ENCODE measurements at regions not wholly inside any gene's neighbourhood (a gene's known extent, or its start where the extent isn't known, plus 50 kb on each side); places are given as distances from the start of the nearest gene placed in this dataset.

GRCh38 chr14:101358320-101359125, 202.8 kb upstream of the DIO3 start:
- WGBS, 2 donors = 79 to 81% methylated on average over 15 of the region's 15 CpGs
- no peak for TF ChIP-seq POLR2A (IDR thresholded peaks at IDR 0.05)
- no peak for TF ChIP-seq CTCF (IDR thresholded peaks at IDR 0.05)

DNA sequence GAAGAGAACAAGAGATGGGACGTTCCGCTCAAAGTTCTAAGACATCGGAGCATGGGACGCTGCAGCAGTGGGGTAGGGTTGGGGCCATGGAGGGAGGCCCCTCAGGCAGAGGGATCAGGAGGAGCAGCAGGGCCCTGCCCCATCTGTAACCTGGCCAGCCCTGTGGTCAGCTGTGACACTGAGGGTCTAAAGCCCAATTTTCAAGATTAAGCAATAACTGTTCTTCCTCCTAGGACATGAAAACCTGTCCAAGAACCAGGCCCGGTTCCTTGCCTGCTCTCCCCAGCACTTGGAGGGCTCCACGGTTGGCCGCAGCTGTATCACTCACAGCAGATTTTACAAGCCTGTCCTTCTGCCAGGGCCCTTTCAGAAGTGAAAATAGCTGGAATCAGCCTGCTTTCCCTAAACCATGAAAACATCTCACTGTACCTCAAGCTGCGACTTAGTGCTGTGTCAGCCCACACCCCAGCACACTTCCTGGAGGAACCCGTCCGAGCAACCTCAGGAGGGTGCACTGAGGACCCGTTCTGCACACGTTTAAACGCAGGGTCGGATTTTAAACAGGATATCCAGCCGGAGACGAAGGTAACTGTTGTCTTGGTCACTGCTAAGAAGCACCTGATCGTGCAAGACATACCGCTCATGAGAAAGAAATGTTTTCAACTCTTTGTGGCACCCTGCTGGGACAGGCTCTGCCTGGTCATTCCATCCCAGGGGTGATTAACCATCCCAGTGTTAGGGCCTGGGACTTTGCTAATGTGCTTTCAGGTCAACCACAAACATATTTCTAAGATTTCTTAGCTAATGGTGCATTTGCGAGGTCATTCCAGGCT, 201.9 kb upstream of the DIO3 start:
- peak; percentile 58 to 86 for DNase-seq (ENCODE audit: low spot score in 2 of 2)
- TF ChIP-seq POLR2A (IDR thresholded peaks at IDR 0.05) (no peak), CTCF (IDR thresholded peaks at IDR 0.05) (no peak)
- 62 to 73% methylated on average over 19 of the region's 19 CpGs for WGBS, 2 donors
- intact Hi-C loops (cut with DNase I; ENCODE audit: low total_unique reads) = no loop called here
- H3K4me3 ChIP-seq (ENCODE audit: low read depth, poor library complexity, severe bottlenecking) = no peak overlapping the region

More at GRCh38 chr14:101358320-101359125, 202.8 kb upstream of the DIO3 start:
- H3K4me3 ChIP-seq (ENCODE audit: low read depth, poor library complexity, severe bottlenecking) = no peak overlapping the region
- intact Hi-C loops (cut with DNase I; ENCODE audit: low total_unique reads) = no loop called here
- DNase-seq (ENCODE audit: low spot score in 2 of 2) = peak in 1 of 2 donors; percentile 85

DNA sequence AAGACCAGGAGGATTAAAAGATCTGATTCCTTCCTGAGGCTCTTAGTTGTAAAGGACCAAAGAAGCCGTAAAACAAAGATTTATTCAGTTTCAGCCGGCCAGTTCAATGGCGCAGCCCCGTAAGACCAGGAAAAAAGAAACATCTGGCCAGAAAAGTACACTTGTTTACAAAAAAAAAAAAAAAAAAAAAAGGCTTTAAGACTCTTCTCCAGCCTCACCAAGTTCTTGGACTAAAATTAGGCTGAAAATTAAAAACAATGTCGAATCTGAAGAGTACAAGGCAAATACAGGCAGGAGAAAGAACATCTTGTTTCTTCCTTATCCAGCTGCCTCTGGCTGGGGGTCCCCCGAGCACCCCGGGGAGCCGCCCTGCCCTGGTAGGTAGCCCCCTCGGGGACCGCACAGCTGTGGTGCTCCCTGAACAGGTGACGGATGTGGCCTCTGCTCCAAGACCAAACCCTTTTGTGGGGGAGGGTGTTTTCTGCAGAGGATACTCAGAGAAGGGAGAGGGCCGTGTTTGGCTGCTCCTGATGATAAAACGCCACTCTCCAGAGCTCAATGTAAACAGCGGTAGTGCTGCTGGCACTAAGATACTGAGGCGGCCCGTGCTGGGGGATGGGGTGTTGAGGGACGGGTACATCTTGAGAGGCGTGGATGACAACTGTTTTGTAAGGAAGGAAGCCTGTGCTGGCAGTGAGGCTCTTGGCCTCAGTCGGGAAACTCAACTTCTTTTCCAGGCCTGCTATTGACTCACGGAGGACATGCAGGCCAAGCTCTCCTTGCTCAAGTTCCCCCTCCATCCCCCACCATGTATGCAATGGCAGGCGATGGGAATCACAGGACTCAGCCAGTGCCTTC, 201.0 kb upstream of the DIO3 start:
- TF ChIP-seq CTCF (IDR thresholded peaks at IDR 0.05) (no peak), POLR2A (IDR thresholded peaks at IDR 0.05) (no peak)
- 40 to 49% methylated on average over 21 of the region's 21 CpGs for WGBS, 2 donors
- peak; percentile 79 to 90 for DNase-seq (ENCODE audit: low spot score in 2 of 2)
- intact Hi-C loops (cut with DNase I; ENCODE audit: low total_unique reads) = no loop called here
- no peak overlapping the region for H3K4me3 ChIP-seq (ENCODE audit: low read depth, poor library complexity, severe bottlenecking)

- DNase-seq (ENCODE audit: low spot score in 2 of 2) = no peak
- 80 to 88% methylated on average over 16 of the region's 16 CpGs for WGBS, 2 donors
- no peak overlapping the region for H3K4me3 ChIP-seq (ENCODE audit: low read depth, poor library complexity, severe bottlenecking)
- no peak for TF ChIP-seq POLR2A (IDR thresholded peaks at IDR 0.05)
- TF ChIP-seq CTCF (IDR thresholded peaks at IDR 0.05) = no peak
- intact Hi-C loops (cut with DNase I; ENCODE audit: low total_unique reads) = no loop called here
Measured at GRCh38 chr14:101361044-101361443, 200.3 kb upstream of the DIO3 start.
